Skeletal muscle tissue (tissue), 3 donors: ENCODE measurements at regions not wholly inside any gene's neighbourhood (a gene's known extent, or its start where the extent isn't known, plus 50 kb on each side); places are given as distances from the start of the nearest gene placed in this dataset.
A peak's percentile ranks its signal among the peaks of the same experiment; 100 is the strongest.

ENCODE experiments used
- H3K27ac ChIP-seq: one replicate; pipeline ENCODE4 v1.7.0; 2013; ENCODE audit warnings: mild to moderate bottlenecking, low read depth, low read length, inconsistent platforms
- H3K27me3 ChIP-seq, 3 donors: one replicate each; pipeline ENCODE4 v1.7.0; 2013; ENCODE audit warnings: low read length in 3 of 3; ENCODE audit not compliant: control insufficient read depth in 3 of 3, insufficient read depth in 3 of 3
- H3K36me3 ChIP-seq, 3 donors: one replicate each; pipeline ENCODE4 v1.7.0; 2013; ENCODE audit warnings: low read length in 3 of 3; ENCODE audit not compliant: control insufficient read depth in 3 of 3, insufficient read depth in 3 of 3
- H3K4me1 ChIP-seq, 3 donors: one replicate each; pipeline ENCODE4 v1.7.0; 2013; ENCODE audit warnings: low read length in 3 of 3, mild to moderate bottlenecking in 3 of 3; ENCODE audit not compliant: control insufficient read depth in 3 of 3, insufficient read depth in 3 of 3
- H3K4me3 ChIP-seq, 3 donors: one replicate each; pipeline ENCODE4 v1.7.0; 2013; ENCODE audit warnings: low read length in 3 of 3
- H3K9ac ChIP-seq, 3 donors: one replicate each; pipeline ENCODE4 v1.7.0; 2013; ENCODE audit warnings: low read length in 3 of 3, mild to moderate bottlenecking in 3 of 3, moderate library complexity in 2 of 3, low read depth in 1 of 3
- H3K9me3 ChIP-seq, 3 donors: one replicate each; pipeline ENCODE4 v1.7.0; 2013; ENCODE audit warnings: low read length in 3 of 3; ENCODE audit not compliant: control insufficient read depth in 3 of 3
- donor health status: Osteomylitis.

GRCh38 chr6:134442073-134442472, 124.2 kb upstream of the SGK1 start:
- no peak overlapping the region for H3K27ac ChIP-seq

GRCh38 chr6:134438837-134439236, 120.9 kb upstream of the SGK1 start:
- no peaks in the 10 kb centered on the region for H3K9me3 ChIP-seq
- no peaks in the 10 kb centered on the region for H3K27me3 ChIP-seq
- H3K36me3 ChIP-seq, result no peaks in the 10 kb centered on the region
- peaks cover 6 to 10% (median 7%) of the 10 kb centered on the region in 3 donors for H3K4me1 ChIP-seq
- H3K27ac ChIP-seq, result no peak overlapping the region
- H3K4me3 ChIP-seq, result no peak overlapping the region
- H3K9ac ChIP-seq, result no peak overlapping the region

More at GRCh38 chr6:134442073-134442472, 124.2 kb upstream of the SGK1 start:
- H3K4me1 ChIP-seq, result peaks cover 3 to 9% (median 3%) of the 10 kb centered on the region in 3 donors
- H3K27me3 ChIP-seq, result no peaks in the 10 kb centered on the region
- no peak overlapping the region for H3K4me3 ChIP-seq
- no peak overlapping the region for H3K9ac ChIP-seq
- no peaks in the 10 kb centered on the region for H3K36me3 ChIP-seq
- H3K9me3 ChIP-seq, result no peaks in the 10 kb centered on the region

GRCh38 chr6:134437376-134437775, 119.5 kb upstream of the SGK1 start:
- Histone ChIP-seq H3K27me3 (no peaks in the 10 kb centered on the region), H3K9me3 (no peaks in the 10 kb centered on the region), H3K27ac (peak overlapping the region; percentile 70), H3K4me1 (peaks cover 6 to 10% (median 7%) of the 10 kb centered on the region in 3 donors), H3K4me3 (no peak overlapping the region), H3K9ac (no peak overlapping the region), H3K36me3 (no peaks in the 10 kb centered on the region)

GRCh38 chr6:134436950-134437349, 119.0 kb upstream of the SGK1 start:
- Histone ChIP-seq H3K27me3 (no peaks in the 10 kb centered on the region), H3K9ac (no peak overlapping the region), H3K9me3 (no peaks in the 10 kb centered on the region), H3K4me1 (peaks cover 6 to 10% (median 7%) of the 10 kb centered on the region in 3 donors), H3K27ac (peak overlapping the region; percentile 70), H3K4me3 (no peak overlapping the region), H3K36me3 (no peaks in the 10 kb centered on the region)

GRCh38 chr6:134436281-134436815, 118.4 kb upstream of the SGK1 start:
- Histone ChIP-seq H3K9ac (peak overlapping the region in 1 of 3 donors; percentile 17), H3K4me3 (peak overlapping the region; percentile 37 to 62 (median 38)), H3K4me1 (peaks cover 6 to 10% (median 7%) of the 10 kb centered on the region in 3 donors), H3K36me3 (no peaks in the 10 kb centered on the region), H3K9me3 (no peaks in the 10 kb centered on the region), H3K27me3 (no peaks in the 10 kb centered on the region), H3K27ac (peak overlapping the region; percentile 70)

GRCh38 chr6:134435814-134436280, 117.9 kb upstream of the SGK1 start:
- Histone ChIP-seq H3K27me3 (no peaks in the 10 kb centered on the region), H3K9ac (peak overlapping the region in 1 of 3 donors; percentile 17), H3K36me3 (no peaks in the 10 kb centered on the region), H3K9me3 (no peaks in the 10 kb centered on the region), H3K4me3 (peak overlapping the region in 2 of 3 donors; percentile 37 to 38), H3K27ac (peak overlapping the region; percentile 70), H3K4me1 (peaks cover 6 to 10% (median 7%) of the 10 kb centered on the region in 3 donors)

GRCh38 chr6:134434019-134434942, 116.4 kb upstream of the SGK1 start:
- Histone ChIP-seq H3K27ac (no peak overlapping the region), H3K9me3 (no peaks in the 10 kb centered on the region)

GRCh38 chr6:134432036-134432435, 114.1 kb upstream of the SGK1 start:
- Histone ChIP-seq H3K36me3 (no peaks in the 10 kb centered on the region), H3K4me3 (no peak overlapping the region), H3K9me3 (no peaks in the 10 kb centered on the region), H3K27me3 (no peaks in the 10 kb centered on the region), H3K27ac (no peak overlapping the region), H3K9ac (no peak overlapping the region), H3K4me1 (peaks cover 6 to 10% (median 7%) of the 10 kb centered on the region in 3 donors)

More at GRCh38 chr6:134434019-134434942, 116.4 kb upstream of the SGK1 start:
- Histone ChIP-seq H3K4me1 (peaks cover 6 to 10% (median 7%) of the 10 kb centered on the region in 3 donors), H3K4me3 (no peak overlapping the region), H3K9ac (no peak overlapping the region), H3K36me3 (no peaks in the 10 kb centered on the region), H3K27me3 (no peaks in the 10 kb centered on the region)

- Histone ChIP-seq H3K4me1 (peaks cover 4 to 8% (median 5%) of the 10 kb centered on the region in 3 donors), H3K27ac (no peak overlapping the region), H3K27me3 (no peaks in the 10 kb centered on the region), H3K36me3 (no peaks in the 10 kb centered on the region), H3K4me3 (no peak overlapping the region), H3K9ac (no peak overlapping the region), H3K9me3 (no peaks in the 10 kb centered on the region)
Observed at GRCh38 chr6:134431421-134431859, 113.5 kb upstream of the SGK1 start.

GRCh38 chr6:134429861-134430380, 112.0 kb upstream of the SGK1 start:
- H3K27me3 ChIP-seq, result no peaks in the 10 kb centered on the region
- H3K36me3 ChIP-seq, result no peaks in the 10 kb centered on the region
- H3K4me1 ChIP-seq, result no peaks in the 10 kb centered on the region
- H3K27ac ChIP-seq, result no peak overlapping the region
- no peak overlapping the region for H3K9ac ChIP-seq
- H3K9me3 ChIP-seq, result no peaks in the 10 kb centered on the region
- H3K4me3 ChIP-seq, result no peak overlapping the region
